ENCODE measurements at regions not wholly inside any gene's neighbourhood (a gene's known extent, or its start where the extent isn't known, plus 50 kb on each side); places are given as distances from the start of the nearest gene placed in this dataset.

DNA sequence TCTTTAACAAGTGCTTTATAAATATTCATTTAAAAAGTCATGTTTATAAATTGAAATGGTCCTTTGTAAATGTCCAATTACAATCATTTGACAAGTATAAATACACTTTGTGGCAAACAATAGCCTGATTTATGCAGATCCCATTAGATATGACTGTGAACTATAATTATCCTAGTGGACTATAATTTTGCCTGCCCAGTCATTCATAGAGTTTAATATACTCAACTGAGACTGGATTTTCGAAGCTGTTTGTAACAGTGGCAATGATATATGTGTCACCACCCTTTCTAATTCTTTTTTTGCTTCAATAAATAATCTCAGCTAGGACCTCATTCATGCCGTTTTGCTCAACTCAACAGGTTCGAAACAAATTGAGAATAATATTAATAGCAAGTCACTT lies 732.0 kb downstream of the PCDH18 start:
- DNase-seq (ENCODE audit: extremely low read depth, low read depth) = no peak

DNA sequence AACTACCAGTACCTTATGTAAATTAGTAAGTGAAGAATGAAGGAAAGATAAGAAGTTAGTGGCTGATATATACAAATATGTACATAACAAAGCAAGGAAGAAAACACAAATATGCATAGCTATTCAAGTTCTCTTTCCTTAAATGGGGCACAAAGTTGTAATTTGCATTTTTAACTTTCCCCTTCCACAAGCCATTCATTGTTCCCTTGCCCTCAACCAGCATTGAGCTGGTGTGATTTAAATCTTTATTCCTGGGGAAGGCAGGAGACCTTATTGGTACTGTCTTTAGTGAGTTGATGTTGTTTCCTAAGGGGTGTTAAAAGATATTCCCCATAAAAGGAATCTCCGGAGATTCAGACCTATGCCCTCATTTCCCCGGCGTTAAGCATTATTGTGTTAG lies 735.3 kb downstream of the PCDH18 start:
- no peak for DNase-seq (ENCODE audit: extremely low read depth, low read depth)

DNA sequence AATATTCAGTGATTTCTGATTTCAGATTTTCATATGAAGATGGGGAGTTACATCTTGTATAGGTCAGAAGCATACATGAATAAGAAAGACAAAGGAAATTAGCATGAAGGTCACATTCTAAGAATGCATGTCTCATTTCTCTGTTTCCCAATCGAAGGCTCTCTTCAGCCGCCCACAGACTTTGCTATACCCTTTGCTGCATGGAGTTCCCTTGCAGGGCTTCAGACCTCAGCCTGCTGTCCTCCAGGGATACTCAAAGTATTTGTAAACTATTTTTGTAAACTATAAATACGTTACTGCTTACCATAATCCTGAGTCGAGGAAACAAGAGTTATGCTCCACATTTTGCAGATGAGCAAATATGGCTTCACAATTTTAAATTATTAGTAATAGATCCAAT lies 738.4 kb downstream of the PCDH18 start:
- DNase-seq (ENCODE audit: extremely low read depth, low read depth) = no peak

DNA sequence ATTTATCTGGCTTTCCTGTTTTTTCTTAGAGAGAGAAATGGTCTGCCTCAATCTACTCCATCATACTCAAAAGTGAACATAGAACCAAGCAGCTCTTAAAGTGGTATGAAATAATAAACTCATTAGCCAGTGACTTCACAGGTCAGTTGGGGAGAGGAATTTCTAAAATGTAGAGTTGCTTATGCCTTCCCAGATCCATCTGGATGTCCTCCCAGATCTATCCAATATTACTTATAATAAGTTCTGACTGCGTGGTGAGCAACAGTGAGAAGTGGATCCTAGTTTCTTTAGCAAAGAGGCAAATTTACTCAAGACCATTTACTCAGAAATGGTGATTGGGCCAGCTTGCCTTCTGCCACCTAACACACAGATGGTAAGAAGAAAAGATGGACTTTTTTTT lies 748.0 kb downstream of the PCDH18 start:
- no peak for DNase-seq (ENCODE audit: extremely low read depth, low read depth)

DNA sequence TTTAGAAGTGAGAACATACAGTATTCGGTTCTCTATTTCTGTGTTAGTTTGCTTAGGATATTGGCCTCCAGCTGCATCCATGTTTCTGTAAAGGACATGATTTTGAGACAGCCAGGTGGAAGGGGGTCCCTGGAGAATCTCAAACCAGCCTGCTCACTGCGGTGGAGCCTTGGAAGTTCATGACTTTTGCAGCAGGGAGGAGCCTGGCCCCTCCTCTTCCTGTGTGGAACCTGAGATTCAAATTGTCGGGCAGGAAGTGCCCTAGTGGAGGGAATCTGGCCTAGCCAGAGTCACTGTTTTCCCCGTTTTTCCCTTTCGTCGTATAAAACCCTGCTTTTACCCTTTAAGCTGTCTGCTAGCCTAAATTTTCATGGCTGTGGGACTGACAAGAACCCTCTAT lies 762.6 kb downstream of the PCDH18 start:
- no peak for DNase-seq (ENCODE audit: extremely low read depth, low read depth)

DNA sequence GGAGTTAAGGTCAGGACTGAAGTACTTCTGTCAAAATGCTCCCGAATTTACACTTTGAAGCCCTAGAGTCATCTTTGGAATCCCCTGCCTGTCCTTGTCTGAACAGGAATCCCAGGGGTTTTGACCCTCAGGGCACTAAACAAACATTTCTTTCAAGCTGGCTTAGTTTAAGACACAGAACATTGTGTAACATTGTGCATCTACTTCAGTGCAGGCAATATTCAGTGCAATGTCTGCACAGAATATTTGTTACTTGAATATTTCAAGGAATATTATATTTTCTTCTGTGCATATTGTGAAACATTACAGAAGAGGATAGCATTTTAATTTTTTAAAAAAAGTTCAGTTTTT lies 763.4 kb downstream of the PCDH18 start:
- DNase-seq (ENCODE audit: extremely low read depth, low read depth) = no peak

DNA sequence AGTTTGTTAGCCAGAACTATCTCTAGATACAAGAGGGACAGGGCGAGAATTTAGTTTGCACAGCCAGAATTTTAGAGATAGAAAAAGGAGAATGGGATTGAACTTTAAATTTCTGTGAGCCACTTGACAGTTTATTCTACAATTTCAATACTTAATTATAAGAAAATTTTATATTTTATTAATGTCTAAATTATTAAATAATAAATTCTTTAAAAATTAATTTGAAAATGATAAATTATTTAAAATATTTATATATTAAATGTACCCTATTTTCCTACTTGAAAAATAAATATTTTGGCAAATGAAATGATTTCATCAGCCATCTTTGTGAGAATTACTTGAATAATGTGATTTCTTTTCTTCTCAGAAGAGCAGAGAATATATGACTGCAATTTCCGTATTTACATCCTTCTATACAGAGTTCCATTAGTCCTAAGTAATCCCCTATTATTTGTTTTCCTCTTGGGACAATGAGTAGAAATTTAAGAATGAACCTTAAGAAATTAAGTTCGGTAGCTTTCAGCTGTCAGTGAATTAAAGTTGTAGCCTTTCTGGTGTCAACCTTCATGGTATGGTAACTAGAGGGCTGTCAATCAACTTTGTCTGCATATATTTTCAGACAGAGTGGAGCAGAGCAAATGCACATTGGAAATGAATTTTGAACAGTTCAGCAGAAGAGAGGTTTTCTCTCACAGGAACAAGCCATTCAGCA lies 763.9 kb downstream of the PCDH18 start:
- no peak for DNase-seq (ENCODE audit: extremely low read depth, low read depth)

DNA sequence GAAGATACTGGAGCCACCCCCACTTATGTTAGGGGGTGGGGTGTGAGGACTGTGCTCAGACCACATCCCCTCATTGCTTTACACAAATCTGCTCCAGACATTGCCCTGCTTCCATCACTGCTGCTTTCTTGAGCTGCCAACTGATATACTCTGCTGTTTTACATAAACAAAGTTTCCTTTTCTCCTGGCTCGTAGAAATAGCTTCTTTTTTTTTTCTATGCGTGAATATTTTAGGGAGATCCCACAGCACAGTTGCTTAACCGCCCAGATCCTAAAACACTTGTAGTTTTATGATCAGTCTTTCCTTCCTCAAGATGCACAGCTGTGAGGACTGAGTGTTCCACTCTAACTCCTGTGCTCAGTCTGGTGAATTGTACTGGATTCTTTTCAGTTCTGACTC lies 768.4 kb downstream of the PCDH18 start:
- no peak for DNase-seq (ENCODE audit: extremely low read depth, low read depth)

DNA sequence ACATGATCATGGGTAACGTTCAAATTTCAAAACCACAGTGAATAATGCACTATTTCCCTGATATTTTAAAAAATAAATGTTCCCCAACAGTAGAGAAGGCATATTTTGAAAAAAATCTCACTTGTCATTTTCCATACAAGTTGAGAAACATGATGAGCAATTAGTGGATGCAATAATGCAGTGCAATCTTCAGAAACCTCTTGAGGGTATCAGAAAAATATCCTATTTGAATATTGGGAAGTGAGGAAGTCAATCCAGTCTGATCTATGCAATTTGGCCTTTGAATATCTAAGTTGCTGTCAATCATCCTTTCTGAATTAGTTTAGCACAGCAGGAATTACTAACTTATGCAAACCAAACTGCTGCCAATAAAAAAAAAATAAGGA lies 776.8 kb downstream of the PCDH18 start:
- DNase-seq (ENCODE audit: extremely low read depth, low read depth) = no peak

DNA sequence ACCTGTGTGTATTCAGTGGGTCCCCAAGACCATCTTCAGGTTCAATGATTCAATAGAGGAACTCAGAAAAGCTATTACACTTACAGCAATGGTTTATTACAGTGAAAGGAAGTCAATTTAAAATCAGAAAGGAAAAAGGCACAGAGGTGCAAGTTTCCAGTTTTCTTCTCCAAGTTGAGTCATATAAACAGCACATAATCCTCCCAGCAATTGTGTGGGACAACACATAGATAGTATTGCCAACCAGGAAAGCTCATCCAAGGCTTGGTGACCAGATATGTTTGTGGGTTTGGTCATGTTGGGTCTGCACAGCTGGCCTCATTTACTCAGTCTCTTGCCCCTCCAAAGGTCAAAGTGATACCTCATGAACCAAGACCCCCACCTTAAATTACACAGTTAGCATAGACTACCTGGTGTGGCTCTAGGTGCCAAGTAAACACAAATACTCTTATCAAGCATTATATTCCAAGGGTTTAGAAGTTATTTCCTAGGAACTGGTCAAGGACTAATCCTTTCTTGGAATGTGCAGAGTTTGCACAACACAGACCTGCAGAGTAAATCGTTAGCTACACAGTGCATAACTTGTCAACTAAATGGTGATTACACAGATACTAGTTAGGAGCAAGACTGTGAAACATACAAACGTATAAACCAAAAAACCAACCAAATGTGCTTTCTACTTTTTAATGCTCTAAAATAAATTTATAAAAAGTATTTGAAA lies 777.3 kb downstream of the PCDH18 start:
- DNase-seq (ENCODE audit: extremely low read depth, low read depth) = no peak

DNA sequence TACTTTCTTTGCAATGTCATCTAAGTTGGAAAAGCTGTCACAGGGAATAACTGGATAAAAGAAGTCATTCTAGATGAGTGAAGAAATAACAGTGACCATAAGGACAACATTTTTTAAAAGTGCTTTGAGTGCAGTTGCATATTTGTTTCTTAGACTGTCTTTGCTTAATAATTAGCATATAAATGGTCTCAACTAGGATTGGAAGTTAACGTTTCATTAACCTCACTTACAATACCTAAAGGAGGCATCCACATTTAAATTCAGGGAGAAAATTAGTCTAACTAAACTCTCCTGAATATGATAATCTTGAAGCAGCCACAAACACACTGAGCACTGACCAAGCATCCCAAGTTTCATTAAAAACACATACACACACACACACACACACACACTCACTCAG lies 780.7 kb downstream of the PCDH18 start:
- no peak for DNase-seq (ENCODE audit: extremely low read depth, low read depth)

DNA sequence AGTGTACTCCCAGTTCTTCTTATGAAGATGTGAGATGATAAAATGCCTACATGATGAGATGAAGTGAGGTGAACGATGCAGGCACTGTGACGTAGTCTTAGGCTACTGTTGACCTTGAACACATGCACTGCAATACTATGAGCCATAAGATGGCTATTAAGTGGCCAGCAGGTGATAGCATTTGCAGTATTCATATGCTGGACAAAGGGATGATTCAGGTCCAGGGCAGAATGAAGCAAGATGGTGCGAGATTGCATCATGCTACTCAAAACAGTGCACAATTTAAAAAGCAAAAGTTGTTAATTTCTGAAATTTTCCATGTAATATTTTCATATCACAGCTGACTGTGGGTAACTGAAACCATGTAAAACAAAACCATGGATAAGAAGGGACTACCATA lies 781.4 kb downstream of the PCDH18 start:
- no peak for DNase-seq (ENCODE audit: extremely low read depth, low read depth)

DNA sequence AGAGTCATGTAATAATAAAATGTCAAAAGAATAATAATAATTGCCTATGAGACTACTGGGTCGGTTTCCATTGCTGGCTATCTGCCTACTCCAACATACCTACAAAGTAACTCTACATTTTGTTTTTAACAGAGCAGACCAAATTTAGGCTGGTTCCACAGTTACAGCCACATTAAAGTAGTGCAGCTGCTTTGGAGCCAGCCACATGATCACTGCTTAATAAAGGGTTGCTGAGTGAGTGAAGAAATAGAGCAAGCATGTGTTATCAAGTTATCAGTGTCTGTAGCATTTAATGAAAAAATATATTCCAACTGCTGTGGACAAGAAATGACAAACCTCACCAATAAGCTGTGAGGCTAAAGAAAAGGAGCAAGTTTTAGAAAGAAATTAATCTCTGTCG lies 782.3 kb downstream of the PCDH18 start:
- DNase-seq (ENCODE audit: extremely low read depth, low read depth) = no peak

DNA sequence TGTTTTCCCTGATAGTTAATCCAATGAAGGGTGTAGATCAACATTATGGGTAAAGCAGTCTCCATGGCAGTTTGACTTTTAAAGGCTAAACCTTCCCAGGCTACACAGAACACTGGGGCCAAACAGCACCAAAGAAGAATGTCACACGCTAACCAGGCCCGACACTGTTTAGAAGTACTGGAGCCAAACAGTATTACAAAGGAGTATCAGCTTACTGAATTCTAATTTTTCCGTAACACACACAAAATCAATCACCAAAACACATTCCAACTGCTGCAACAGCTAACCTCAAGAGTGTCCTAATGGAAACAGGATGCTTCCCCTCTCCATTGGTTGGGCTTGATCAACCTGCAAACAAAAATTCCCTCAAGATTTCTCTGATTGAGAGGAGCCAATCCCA lies 783.5 kb downstream of the PCDH18 start:
- no peak for DNase-seq (ENCODE audit: extremely low read depth, low read depth)

DNA sequence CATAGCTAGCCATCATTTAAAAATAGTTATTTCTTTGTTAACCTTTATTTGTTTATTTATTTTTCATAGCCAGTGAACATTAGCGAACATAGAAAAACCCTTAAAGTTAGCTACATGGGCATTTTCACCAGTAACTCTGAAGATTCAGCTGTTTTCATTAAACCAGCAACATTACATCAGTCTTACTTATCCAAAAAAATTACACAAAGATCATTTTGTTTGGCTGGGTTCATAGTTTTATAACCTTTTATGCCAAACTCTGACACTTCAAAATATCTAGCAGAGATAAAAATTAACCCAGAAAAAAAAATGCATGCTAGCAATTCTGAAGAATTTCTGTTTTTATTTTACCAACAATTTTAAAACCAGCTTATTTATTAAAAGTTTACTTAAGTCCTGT lies 784.1 kb downstream of the PCDH18 start:
- no peak for DNase-seq (ENCODE audit: extremely low read depth, low read depth)

DNA sequence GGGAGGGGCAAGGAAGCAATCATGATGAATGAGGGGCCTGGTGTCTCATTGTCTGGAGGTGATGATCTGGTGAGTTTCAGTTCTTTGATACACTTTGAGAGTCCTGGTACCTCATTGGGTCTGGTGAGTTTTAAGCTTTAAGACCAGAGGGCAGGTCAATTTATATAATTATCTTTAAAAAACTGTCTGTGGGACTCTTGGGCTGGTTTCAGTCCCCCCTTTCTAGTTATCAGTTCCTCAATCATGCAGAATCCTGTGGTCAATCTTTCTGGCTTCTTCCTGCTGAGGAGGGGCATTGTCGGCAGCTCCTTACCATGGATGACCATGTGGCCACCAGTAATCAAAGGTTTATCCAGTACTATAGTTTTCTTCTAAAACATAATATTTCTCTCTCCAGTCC lies 789.1 kb downstream of the PCDH18 start:
- no peak for DNase-seq (ENCODE audit: extremely low read depth, low read depth)

DNA sequence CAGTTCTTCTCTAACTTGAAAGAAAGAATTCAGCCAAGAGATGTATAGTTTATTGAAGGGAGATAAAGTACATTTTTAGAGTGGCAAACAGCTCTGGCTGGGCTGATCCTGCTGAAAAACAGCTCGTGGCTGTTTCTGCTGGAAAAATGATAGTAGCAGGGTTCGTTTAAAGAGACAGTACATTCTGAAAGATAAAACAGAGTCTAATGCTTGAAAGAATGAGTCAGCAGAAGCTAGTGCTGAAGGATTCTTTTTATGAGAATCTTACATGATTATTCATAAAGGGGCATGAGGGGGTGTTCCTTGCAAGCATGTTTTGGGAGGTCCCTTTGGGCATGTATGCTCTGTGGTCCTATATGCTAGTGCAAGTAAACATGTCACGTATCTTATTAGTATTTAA lies 790.0 kb downstream of the PCDH18 start:
- DNase-seq (ENCODE audit: extremely low read depth, low read depth) = no peak

DNA sequence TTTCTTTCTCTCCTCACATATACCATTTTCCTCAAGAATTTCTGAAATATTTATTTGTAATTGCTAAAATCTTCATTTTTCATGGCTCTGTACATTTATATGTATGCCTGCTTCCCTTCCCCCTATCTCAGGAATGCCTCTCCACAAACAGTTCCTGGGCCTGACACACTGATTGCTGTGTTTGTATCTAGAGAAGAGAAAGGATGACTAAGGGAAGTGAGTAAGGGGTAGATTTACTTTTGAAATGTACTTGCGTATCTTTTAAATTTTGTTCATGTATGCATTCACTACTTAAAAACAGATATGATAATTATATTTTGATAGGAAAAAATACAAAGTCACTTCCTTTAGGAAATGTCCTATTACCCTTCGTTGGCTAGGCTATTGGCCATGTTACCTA lies 790.8 kb downstream of the PCDH18 start:
- no peak for DNase-seq (ENCODE audit: extremely low read depth, low read depth)

DNA sequence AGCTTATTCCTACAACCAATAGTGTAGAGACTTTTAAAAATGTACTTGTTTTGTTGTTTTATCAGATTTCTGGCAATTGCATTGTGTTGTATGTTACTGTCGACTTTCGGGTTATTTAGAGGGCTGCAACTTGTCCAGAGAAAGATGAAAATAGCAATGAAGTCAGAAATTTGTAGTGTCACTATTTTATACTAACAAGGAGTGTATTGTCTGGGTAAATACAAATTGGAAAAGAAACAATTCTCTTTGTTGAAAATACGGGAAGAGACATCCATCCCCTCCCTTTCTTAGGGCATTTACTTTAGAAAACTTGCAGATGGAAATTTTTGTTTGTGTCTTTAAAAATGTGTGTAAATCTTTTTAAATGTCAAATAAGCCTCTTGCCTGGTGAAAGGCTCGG lies 792.0 kb downstream of the PCDH18 start:
- DNase-seq (ENCODE audit: extremely low read depth, low read depth) = no peak

DNA sequence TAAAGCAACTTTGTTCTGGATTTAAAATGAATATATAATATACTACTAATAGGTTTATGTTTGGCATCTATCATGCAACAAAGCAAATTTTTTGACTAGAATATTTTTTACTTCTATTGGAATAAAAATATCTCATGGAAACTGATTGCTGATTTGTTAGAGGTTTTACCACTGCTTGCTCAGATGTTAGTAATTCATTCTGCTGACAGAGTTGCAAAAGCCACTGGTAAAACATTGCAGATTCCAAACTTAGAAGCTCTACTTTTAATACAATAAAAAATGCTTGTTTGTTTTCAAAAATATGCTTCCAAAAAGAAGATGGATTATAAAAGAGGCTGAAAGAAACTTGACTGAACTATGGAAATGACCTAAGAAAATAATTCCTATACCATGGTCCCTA lies 795.2 kb downstream of the PCDH18 start:
- no peak for DNase-seq (ENCODE audit: extremely low read depth, low read depth)

DNA sequence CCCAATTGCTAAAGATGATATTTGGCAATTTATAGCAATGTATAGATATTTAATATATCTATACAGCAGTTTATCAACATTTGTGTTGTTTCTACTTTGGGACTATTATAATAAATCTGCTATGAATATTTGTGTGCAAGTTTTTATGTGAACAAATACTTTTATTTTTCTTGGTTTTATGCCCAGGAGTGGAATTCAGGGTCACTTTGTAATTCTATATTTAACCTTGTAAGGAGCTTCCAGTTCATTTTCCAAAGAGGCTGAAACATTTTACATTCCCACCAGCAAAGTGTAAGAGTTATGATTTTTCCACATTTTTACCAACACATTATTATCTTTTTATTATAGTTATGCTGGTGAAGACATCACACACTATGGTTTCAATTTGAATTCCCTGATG lies 801.3 kb downstream of the PCDH18 start:
- no peak for DNase-seq (ENCODE audit: extremely low read depth, low read depth)

DNA sequence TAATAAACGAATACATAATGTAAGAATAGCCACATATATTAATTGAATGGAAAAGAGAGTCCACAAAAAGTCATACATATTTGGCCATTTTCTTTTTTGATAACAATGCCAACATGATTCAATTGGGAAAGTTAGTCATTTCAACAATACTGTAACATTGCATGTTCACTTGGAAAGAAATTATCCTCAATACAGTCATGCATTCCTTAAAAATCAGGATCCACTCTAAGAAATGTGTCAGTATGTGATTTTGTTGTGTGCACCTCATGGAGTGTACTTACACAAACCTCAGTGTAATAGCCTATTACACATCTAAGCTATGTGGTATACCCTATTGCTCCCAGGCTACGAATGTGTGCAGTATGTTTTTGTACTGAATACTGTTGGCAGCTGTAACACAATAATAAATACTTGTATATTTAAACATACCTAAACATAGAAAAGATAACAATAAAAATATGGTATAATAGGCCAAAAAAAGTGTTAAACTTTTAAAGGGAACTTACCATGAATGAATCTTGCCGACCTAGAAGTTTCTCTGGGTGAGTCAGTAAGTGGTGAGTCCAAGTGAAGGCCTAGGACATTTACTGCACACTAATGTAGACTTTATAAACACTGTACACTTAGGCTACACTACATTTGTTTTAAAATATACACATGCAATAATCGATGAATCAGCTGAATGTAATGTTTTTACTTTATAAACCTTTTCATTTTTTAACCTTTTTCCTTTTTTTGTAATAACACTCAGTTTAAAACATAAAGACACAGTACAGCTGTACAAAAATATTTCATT lies 806.8 kb downstream of the PCDH18 start:
- no peak for DNase-seq (ENCODE audit: extremely low read depth, low read depth)

All from NCI-H460 (cell line).